GM13977 (cell line): ENCODE measurements at regions not wholly inside any gene's neighbourhood (a gene's known extent, or its start where the extent isn't known, plus 50 kb on each side); places are given as distances from the start of the nearest gene placed in this dataset.
"Not testable (repeated sequence)": the region's sequence is repeated elsewhere in the genome, so short reads cannot be mapped to it uniquely, and the experiment has no call there.

Experiments used
- DNase-seq: peaks from one replicate; pipeline ENCODE4 v3.0.0; 2012; ENCODE audit warnings: low spot score
- CTCF ChIP-seq: IDR thresholded peaks from 2 replicates; pipeline ENCODE4 v1.5.1; 2012; ENCODE audit warnings: mild to moderate bottlenecking, control low read depth; ENCODE audit not compliant: insufficient read depth; ENCODE audit errors: extremely low read depth, missing control alignments
- in situ Hi-C: fragments of 300-500 bp; cut with MboI; formaldehyde crosslinking; loops from one replicate; pipeline ENCODE4 v1.12.0; 2022; ENCODE audit warnings: low sequenced_read_pairs, low pct_unique_long_range_greater_than_20kb, mixed read lengths, inconsistent platforms; ENCODE audit not compliant: unreplicated experiment

DNA sequence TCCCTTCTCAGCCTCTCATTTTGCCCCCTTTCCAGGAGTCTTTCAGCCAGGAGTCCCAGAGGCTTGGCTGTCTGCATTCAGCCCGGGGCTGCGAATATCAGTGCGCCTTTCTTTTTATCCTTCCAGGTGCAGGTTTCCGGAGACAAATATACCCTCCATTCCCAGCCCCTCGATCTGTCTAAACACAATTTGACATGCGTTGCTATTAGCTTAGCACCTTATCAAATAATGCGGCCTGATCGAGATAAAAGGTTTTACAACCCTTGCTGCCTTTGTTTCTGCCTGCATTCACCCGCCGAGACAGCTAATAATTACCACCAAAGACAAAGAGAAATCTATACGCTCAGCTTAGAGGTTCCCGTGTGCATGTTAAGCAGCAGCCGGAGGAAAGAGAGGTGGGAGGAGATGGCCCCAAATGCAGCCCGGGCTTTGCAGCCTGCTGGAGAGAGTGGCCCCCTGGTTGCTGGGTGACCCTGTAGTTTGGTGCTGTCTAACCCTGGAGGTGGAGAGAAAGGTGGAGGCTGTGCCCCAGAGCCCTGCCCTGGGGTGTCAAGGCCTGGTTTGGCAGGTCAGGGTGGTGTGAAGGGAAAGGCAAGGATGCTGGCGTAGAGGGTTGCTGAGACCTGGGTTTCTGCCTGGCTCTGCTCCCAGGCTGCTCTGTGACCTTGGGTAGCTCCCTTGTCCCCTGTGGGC lies 185.3 kb downstream of the RPS24 start:
- TF ChIP-seq CTCF: no peak
- in situ Hi-C loops: no loop called here
- no peak for DNase-seq

- in situ Hi-C loops, DNase-seq: not testable (repeated sequence)
These were observed 185.9 kb downstream of the RPS24 start for GRCh38 chr10:78219568-78219967.

DNA sequence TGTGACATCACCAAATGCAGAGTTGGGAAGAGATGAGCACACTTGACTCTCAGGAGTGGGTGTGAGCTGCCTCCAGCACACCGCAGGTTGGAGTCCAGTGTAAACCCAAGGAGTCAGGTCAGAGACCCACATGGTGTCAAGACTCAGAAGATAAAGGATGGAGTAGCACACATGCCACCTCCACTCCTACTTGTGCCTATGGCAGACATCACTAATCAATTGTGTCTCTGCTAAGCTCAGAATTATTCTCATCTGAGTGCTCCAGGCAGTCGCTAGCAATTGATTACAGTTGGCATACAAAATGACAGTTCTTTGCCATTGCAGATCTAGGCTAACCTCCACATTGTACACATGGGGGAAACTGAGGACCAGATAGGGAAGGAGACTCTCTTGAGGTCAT lies 187.1 kb downstream of the RPS24 start:
- DNase-seq: no peak
- no peak for TF ChIP-seq CTCF
- in situ Hi-C loops: no loop called here

DNA sequence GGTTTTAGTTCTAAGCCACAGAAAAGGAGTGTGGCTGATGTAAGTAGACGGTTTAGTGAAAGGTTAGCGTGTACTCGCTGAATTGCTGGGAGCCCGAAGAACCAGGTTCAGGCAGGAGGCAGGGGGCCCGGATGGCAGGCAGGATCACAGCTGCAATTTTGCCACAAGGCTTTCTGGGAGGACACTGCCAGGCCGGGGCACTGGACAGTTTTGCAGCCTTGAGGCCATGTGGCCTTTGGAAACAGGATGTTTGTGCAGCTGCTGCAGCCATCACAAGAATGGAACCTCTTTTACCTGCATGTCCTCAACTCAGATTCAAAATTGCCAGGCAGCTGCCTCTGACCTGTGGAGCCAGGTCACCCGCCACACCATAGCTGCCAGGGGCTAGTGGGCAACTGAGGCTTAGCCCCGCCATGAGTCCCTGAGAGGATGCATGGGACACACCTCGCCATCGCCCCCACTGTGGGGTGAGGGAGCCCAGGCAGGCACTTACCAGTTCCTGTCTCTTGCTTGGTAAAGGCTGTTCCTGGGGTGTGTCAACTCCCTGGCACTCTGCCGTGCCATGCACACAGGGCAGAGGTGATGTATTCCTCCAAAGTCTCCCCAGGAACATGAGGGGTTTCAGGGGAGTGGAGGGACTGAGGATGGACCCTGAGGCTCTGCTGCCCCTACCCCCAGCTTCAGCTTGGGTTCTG lies 188.6 kb downstream of the RPS24 start:
- in situ Hi-C loops: no loop called here
- no peak for TF ChIP-seq CTCF
- no peak for DNase-seq

DNA sequence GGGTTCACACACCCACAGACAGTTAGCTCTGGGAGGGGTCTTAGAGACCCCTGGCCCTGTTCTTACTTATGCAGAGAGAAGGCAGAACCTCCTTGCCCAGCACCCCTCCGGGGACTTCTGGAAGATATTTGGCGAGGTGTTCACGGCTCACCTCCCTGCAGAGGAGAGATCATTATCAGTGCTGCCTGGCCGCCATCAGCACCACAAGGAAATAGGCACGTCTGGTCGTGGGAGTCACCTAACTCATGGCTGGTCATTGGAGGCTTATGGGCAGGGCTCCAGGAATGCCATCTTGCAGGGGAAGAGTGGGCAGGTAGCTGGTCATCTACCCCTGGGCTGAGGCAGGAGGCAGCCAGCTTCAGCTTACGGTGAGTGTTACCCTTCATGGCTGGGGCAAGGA lies 189.4 kb downstream of the RPS24 start:
- DNase-seq: no peak
- in situ Hi-C loops: no loop called here

GRCh38 chr10:78224602-78225001 lies 190.9 kb downstream of the RPS24 start:
- no peak for TF ChIP-seq CTCF
- in situ Hi-C loops: no loop called here
- no peak for DNase-seq

More for the DNA sequence above, 189.4 kb downstream of the RPS24 start:
- TF ChIP-seq CTCF: no peak

DNA sequence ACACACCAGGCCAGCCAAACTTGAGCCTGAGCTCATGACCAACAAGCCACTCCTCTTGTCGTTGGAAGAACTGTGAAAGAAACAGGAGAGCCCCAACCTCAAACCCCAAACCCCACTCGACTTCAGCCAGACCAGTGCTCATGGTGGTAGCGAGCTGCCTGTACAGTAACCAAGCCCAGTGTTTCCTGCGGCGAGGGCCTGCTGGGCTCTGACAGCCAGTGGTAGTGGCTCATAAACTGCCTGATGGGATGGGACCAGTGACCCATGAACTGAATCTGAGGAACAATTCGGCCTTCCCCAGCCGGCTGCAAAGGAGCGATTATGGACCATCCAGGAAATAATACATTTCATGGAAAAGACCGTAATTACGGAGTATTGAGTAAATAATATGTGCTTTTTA lies 191.9 kb downstream of the RPS24 start:
- DNase-seq: no peak
- no peak for TF ChIP-seq CTCF
- in situ Hi-C loops: no loop called here
